Right cardiac atrium (tissue), 5 donors: ENCODE measurements at regions not wholly inside any gene's neighbourhood (a gene's known extent, or its start where the extent isn't known, plus 50 kb on each side); places are given as distances from the start of the nearest gene placed in this dataset.
"Not testable (repeated sequence)": the region's sequence is repeated elsewhere in the genome, so short reads cannot be mapped to it uniquely, and the experiment has no call there.

Source experiments
- ATAC-seq, 2 donors: fragments of 200-7000 bp; cut with Tn5 transposase; one replicate each; pipeline versions ENCODE4 v1.8.0 to v1.9.1; 2020; ENCODE audit warnings: moderate library complexity in 2 of 2, mild to moderate bottlenecking in 1 of 2
- DNase-seq, 3 donors: peaks; one replicate each; pipeline ENCODE4 v3.0.0-alpha.2; 2020
- H3K27ac ChIP-seq: one replicate; pipeline ENCODE4 v1.5.1; 2013; ENCODE audit warnings: mild to moderate bottlenecking, low read length, control low read depth, moderate library complexity
- H3K27me3 ChIP-seq: one replicate; pipeline ENCODE4 v1.6.1; 2013; ENCODE audit not compliant: control insufficient read depth, insufficient read depth
- H3K4me1 ChIP-seq: one replicate; pipeline ENCODE4 v1.6.1; 2013; ENCODE audit warnings: low read length; ENCODE audit not compliant: control insufficient read depth, insufficient read depth
- H3K4me3 ChIP-seq: one replicate; pipeline ENCODE4 v1.5.1; 2013; ENCODE audit warnings: low read length, control low read depth
- H3K9me3 ChIP-seq: one replicate; pipeline ENCODE4 v1.6.1; 2013; ENCODE audit warnings: low read length; ENCODE audit not compliant: control insufficient read depth
- WGBS: extraction: QIAGEN DNeasy Blood & Tissue Kit; methylation state at CpG from one replicate; pipeline ENCODE4 v1.1.7; 2013; 5-methylcytosine and 5-hydroxymethylcytosine counted together
- intact Hi-C, 4 donors: fragments of 100-400 bp; cut with DNase I; formaldehyde crosslinking; loops; one replicate each; pipeline versions ENCODE4 v1.11.0 to v1.14.0; 2022 to 2023
- donor health status: healthy with polysubstance abuse.
- donor health status: DM: no; HTN: yes; CAD: no.
- donor health status: DM: no; HTN: no; CAD: no.
- donor health status: DM: no; HTN: yes; CAD: no; lungs with severe emphysema.
- donor health status: DM: yes; HTN: yes; CAD: no.

DNA sequence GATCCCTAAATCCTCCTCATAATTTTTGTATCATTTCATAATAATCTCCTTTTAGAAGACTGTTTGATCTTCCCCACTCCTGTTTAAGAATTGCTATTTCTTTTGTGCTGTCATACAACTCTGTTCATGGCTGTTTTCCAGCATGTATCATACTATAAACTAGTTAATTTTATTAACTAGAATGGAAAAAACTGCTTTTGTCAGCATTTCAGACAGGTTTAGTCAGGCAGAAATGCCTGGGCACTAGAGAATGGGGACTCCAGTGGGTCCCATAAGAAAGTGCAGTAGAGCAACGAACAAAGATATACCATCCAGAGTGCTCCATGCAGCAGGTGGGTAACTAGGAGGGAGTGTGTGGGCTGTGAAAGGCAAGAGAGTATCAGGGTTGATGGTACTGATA lies 523.9 kb downstream of the PLOD2 start:
- Histone ChIP-seq H3K27me3 (no peaks in the 10 kb centered on the region), H3K4me1 (no peaks in the 10 kb centered on the region), H3K4me3 (no peak overlapping the region), H3K27ac (no peak overlapping the region), H3K9me3 (no peaks in the 10 kb centered on the region)
- 77% methylated on average over 1 of the region's 1 CpG for WGBS
- no peak for ATAC-seq
- intact Hi-C loops = no loop called here
- no peak for DNase-seq

GRCh38 chr3:145639003-145639606 lies 521.9 kb downstream of the PLOD2 start:
- Histone ChIP-seq H3K4me1 (no peaks in the 10 kb centered on the region), H3K27me3 (no peaks in the 10 kb centered on the region), H3K4me3 (no peak overlapping the region), H3K27ac (no peak overlapping the region), H3K9me3 (no peaks in the 10 kb centered on the region)
- ATAC-seq = no peak
- DNase-seq = no peak
- intact Hi-C loops = no loop called here
- WGBS = 35% methylated on average over 4 of the region's 4 CpGs

DNA sequence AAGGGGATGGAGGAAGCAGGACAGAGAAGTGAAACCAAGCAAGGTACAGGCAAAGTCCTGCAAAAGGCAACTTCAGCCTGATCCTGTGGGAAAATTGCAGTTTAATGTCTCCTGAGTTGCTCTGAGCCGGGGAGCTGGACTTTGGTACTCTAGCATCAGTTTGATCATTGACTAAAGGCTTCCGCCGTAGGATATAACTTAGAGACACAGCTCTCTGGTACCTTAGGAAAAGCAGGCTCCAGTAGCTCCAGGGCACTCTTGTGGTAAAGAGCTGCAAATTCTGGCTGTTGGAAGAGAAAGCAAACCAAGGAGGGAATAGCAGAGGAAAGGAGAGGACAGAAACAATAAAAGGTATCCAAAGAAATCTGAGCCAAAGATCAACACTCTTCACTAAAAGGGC lies 521.1 kb downstream of the PLOD2 start:
- no peaks in the 10 kb centered on the region for H3K27me3 ChIP-seq
- ATAC-seq (no peak), DNase-seq (no peak)
- H3K9me3 ChIP-seq = no peaks in the 10 kb centered on the region
- intact Hi-C loops = no loop called here
- WGBS = 85% methylated on average over 3 of the region's 3 CpGs
- H3K4me3 ChIP-seq = no peak overlapping the region
- no peak overlapping the region for H3K27ac ChIP-seq
- no peaks in the 10 kb centered on the region for H3K4me1 ChIP-seq

- Histone ChIP-seq H3K4me1 (no peaks in the 10 kb centered on the region), H3K4me3 (no peak overlapping the region), H3K9me3 (no peaks in the 10 kb centered on the region), H3K27ac (no peak overlapping the region), H3K27me3 (no peaks in the 10 kb centered on the region)
- DNase-seq = no peak
- ATAC-seq = no peak
- intact Hi-C loops = no loop called here
Measured at GRCh38 chr3:145648396-145648795, 512.6 kb downstream of the PLOD2 start.

GRCh38 chr3:145649368-145649887 lies 511.6 kb downstream of the PLOD2 start:
- intact Hi-C loops = no loop called here
- Histone ChIP-seq H3K9me3 (no peaks in the 10 kb centered on the region), H3K4me3 (no peak overlapping the region), H3K27ac (no peak overlapping the region), H3K27me3 (no peaks in the 10 kb centered on the region), H3K4me1 (no peaks in the 10 kb centered on the region)
- ATAC-seq = no peak
- 89% methylated on average over 8 of the region's 8 CpGs for WGBS
- no peak for DNase-seq

GRCh38 chr3:145650170-145650569 lies 510.8 kb downstream of the PLOD2 start:
- Histone ChIP-seq H3K9me3 (no peaks in the 10 kb centered on the region), H3K4me1 (no peaks in the 10 kb centered on the region), H3K27me3 (no peaks in the 10 kb centered on the region), H3K27ac (no peak overlapping the region), H3K4me3 (no peak overlapping the region)
- ATAC-seq = no peak
- intact Hi-C loops = no loop called here
- no peak for DNase-seq
- 94% methylated on average over 4 of the region's 4 CpGs for WGBS

- Histone ChIP-seq H3K27me3 (no peaks in the 10 kb centered on the region), H3K4me1 (no peaks in the 10 kb centered on the region), H3K9me3 (no peaks in the 10 kb centered on the region), H3K4me3 (no peak overlapping the region), H3K27ac (no peak overlapping the region)
- DNase-seq (no peak), ATAC-seq (no peak)
- intact Hi-C loops = no loop called here
Measured at GRCh38 chr3:145671121-145671520, 489.9 kb downstream of the PLOD2 start.

GRCh38 chr3:145673838-145674237 lies 487.1 kb downstream of the PLOD2 start:
- WGBS = 40% methylated on average over 2 of the region's 2 CpGs

DNA sequence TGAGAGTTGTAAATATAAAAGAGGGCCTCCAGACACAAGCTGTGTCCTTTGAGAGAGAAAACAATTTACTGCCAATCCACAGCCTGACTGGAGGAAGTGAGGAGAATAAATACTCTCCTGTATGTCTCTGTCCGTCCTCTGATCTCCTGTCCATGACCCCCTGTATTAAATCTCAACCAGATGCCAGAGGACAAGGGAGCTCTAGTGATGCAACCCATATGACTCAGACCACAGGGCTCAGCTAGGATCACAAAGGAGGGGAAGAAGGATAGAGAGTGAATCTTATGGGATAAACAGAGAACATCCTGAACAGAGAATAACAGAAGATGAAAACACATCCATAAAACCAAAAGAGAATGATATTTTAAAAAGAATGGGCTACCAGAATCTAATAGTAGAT lies 482.6 kb downstream of the PLOD2 start:
- Histone ChIP-seq H3K27ac (no peak overlapping the region), H3K4me3 (no peak overlapping the region), H3K9me3 (no peaks in the 10 kb centered on the region), H3K27me3 (no peaks in the 10 kb centered on the region), H3K4me1 (no peaks in the 10 kb centered on the region)
- ATAC-seq (no peak), DNase-seq (no peak)
- 58% methylated on average over 1 of the region's 1 CpG for WGBS
- intact Hi-C loops = no loop called here

More at GRCh38 chr3:145673838-145674237, 487.1 kb downstream of the PLOD2 start:
- Histone ChIP-seq H3K27me3 (no peaks in the 10 kb centered on the region), H3K27ac (no peak overlapping the region), H3K9me3 (no peaks in the 10 kb centered on the region), H3K4me3 (no peak overlapping the region), H3K4me1 (no peaks in the 10 kb centered on the region)
- DNase-seq (no peak), ATAC-seq (no peak)
- intact Hi-C loops = no loop called here

DNA sequence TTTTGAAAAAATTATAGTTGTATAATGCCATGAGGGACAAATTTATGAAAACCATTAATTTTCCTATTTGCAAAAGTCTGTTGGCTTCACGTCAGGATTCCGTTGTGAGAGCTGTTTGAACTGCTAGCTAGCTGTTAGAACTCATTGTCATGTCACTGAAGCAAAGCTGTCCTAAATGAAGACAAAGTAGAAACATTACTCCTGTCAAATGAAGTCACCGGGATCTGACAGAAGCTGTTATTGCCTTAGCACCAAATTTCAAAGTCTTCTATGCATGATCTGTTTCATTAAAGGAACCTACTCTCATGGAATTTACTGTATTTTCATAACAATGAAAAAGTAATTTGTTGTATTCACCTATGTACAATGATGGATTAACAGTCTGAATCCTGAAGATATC lies 479.8 kb downstream of the PLOD2 start:
- no peaks in the 10 kb centered on the region for H3K9me3 ChIP-seq
- no peak overlapping the region for H3K4me3 ChIP-seq
- intact Hi-C loops = no loop called here
- ATAC-seq (no peak), DNase-seq (no peak)
- H3K4me1 ChIP-seq = no peaks in the 10 kb centered on the region
- H3K27me3 ChIP-seq = no peaks in the 10 kb centered on the region
- H3K27ac ChIP-seq = no peak overlapping the region
- WGBS = 61% methylated on average over 3 of the region's 3 CpGs

GRCh38 chr3:145687978-145688377 lies 473.0 kb downstream of the PLOD2 start:
- H3K27ac ChIP-seq, H3K27me3 ChIP-seq, H3K4me1 ChIP-seq, ATAC-seq, intact Hi-C loops, H3K9me3 ChIP-seq, H3K4me3 ChIP-seq, DNase-seq: not testable (repeated sequence)
- WGBS = 83% methylated on average over 3 of the region's 3 CpGs

DNA sequence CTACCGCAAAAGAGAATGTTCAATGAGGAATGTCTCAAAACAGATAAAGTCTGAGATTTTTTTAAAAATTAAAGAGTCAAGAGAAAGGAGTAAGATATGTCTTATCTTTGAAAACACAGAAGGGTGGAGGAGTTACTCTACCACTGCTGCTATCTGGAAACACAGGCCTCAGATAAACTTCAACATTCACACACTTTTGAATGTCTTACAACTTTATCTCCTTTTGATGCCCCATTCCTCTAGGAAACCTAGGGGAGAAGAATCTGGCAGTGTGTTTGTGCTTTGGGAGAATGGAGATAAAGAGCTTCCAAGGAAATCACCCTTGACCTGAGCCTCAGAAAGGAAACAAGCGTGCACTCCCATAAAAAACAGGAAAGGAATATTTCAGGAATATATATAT lies 468.2 kb downstream of the PLOD2 start:
- no peaks in the 10 kb centered on the region for H3K27me3 ChIP-seq
- no peaks in the 10 kb centered on the region for H3K9me3 ChIP-seq
- H3K27ac ChIP-seq = no peak overlapping the region
- ATAC-seq = no peak
- no peak for DNase-seq
- WGBS = 56% methylated on average over 2 of the region's 2 CpGs
- H3K4me1 ChIP-seq = no peaks in the 10 kb centered on the region
- intact Hi-C loops = no loop called here
- no peak overlapping the region for H3K4me3 ChIP-seq
